HUES6 (cell line): ENCODE measurements at regions not wholly inside any gene's neighbourhood (a gene's known extent, or its start where the extent isn't known, plus 50 kb on each side); places are given as distances from the start of the nearest gene placed in this dataset.
"Not testable (repeated sequence)": the region's sequence is repeated elsewhere in the genome, so short reads cannot be mapped to it uniquely, and the experiment has no call there.

Experiments used
- H3K27ac ChIP-seq: 2 replicates; pipeline ENCODE4 v1.7.0; 2013; ENCODE audit warnings: low read depth, mild to moderate bottlenecking, low read length, inconsistent platforms
- H3K27me3 ChIP-seq: 2 replicates; pipeline ENCODE4 v1.6.1; 2013; ENCODE audit warnings: low read length; ENCODE audit not compliant: control insufficient read depth, insufficient read depth
- H3K36me3 ChIP-seq: 2 replicates; pipeline ENCODE4 v1.6.1; 2013; ENCODE audit warnings: low read length; ENCODE audit not compliant: control insufficient read depth, insufficient read depth
- H3K4me1 ChIP-seq: 2 replicates; pipeline ENCODE4 v1.6.1; 2013; ENCODE audit warnings: low read length; ENCODE audit not compliant: control insufficient read depth, insufficient read depth
- H3K4me3 ChIP-seq: 2 replicates; pipeline ENCODE4 v1.5.1; 2013; ENCODE audit warnings: low read depth, low read length
- H3K9ac ChIP-seq: one replicate; pipeline ENCODE4 v1.6.1; 2013; ENCODE audit warnings: mild to moderate bottlenecking, low read length
- H3K9me3 ChIP-seq: 2 replicates; pipeline ENCODE4 v1.6.1; 2013; ENCODE audit warnings: low read depth, low read length; ENCODE audit not compliant: control insufficient read depth, insufficient read depth

DNA sequence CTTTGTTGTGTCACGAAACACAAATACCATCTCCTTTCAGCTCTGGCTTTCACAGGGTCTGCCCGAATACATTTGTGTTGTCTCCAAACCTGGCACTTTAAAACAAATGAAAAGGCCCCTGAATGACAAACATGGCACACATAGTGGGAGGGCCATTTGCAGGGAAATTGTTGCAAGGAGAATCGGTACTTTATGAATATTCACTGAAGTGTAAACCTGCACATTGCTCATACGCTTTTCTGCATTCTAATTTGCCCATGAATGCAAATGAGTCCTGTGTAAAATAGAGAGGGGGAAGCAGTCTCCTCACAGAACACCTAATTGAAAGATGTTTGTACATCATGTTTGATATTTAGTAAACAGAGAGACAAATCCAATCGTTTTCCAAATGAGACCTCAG is 82.7 kb upstream of the PCDH8 start:
- Histone ChIP-seq H3K27ac (no peak overlapping the region), H3K4me1 (peaks cover 9% of the 10 kb centered on the region; the same call in 1 of the 2 replicates), H3K36me3 (no peaks in the 10 kb centered on the region), H3K9ac (no peak overlapping the region), H3K9me3 (no peaks in the 10 kb centered on the region), H3K27me3 (no peaks in the 10 kb centered on the region), H3K4me3 (no peak overlapping the region)

DNA sequence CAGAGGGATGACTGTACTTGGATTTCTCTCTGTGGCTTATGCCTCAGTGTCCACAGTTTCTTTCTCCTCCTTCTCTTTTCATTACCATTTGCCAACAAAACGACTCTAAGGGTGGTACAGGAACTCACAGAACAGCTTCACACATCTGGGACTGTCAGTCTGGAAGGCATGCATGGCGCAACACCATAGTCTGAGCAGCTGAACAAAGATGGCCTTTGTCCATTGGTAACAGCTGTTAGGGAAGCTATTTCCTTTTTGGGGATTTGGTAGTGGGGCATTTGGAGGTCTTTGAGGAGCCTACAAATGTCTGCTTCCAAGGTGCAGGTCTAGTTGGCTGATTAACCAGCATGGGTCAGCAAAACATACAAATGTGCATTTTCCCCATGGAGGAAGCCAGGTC is 81.4 kb upstream of the PCDH8 start:
- no peak overlapping the region for H3K9ac ChIP-seq
- no peaks in the 10 kb centered on the region for H3K27me3 ChIP-seq
- no peaks in the 10 kb centered on the region for H3K36me3 ChIP-seq
- H3K4me3 ChIP-seq: no peak overlapping the region
- no peak overlapping the region for H3K27ac ChIP-seq
- no peaks in the 10 kb centered on the region for H3K9me3 ChIP-seq
- H3K4me1 ChIP-seq: peaks cover 2% of the 10 kb centered on the region; the same call in 1 of the 2 replicates

DNA sequence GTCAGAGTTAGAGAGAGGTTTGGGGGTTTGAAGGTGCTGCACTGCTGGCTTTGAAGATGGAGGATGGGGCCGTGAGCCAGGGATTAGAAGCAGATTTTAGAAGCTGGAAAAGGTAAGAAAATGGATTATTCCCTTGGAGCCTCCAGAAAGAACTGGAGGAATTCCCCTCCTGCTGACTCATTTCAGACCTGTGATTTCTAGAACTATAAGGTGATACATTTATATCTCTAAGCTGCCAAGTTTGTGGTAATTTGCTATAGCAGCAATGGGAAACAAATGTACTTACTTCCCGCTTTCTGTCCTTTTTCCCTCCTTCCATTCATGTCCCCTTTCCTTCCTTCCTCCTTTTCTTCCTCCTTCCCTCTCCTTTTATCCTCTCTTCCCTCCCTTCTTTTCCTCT is 78.5 kb upstream of the PCDH8 start:
- Histone ChIP-seq H3K27ac (no peak overlapping the region), H3K9ac (no peak overlapping the region), H3K9me3 (no peaks in the 10 kb centered on the region), H3K36me3 (no peaks in the 10 kb centered on the region), H3K4me1 (peaks cover 9% of the 10 kb centered on the region), H3K27me3 (no peaks in the 10 kb centered on the region), H3K4me3 (no peak overlapping the region)

DNA sequence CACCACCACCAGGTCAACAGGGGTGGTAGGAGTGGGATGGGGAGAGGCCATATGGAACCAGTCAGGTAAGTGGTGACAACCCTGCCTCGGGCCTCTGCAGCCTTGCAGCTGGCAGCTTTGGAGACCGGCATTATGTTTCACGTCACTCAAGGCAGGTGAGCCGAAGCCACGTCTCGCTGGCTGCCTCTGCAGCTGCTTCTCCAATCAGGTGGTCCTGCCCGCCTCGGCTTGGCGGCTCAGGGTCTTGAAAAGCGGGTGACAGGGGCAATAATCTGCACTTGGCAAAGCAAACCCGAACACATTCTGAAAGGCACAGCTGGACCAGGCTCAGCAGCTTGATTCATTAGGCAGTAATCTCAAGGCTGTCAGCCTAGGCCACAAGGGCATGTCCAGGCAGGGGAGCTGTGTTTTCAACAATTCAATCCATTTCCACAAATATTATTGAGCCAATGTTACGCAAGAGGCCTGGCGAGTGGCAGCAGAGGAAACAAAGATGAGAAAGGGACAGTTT is 77.4 kb upstream of the PCDH8 start:
- Histone ChIP-seq H3K36me3 (no peaks in the 10 kb centered on the region), H3K9me3 (no peaks in the 10 kb centered on the region), H3K4me1 (peaks cover 9% of the 10 kb centered on the region), H3K9ac (no peak overlapping the region), H3K27me3 (no peaks in the 10 kb centered on the region), H3K4me3 (no peak overlapping the region), H3K27ac (no peak overlapping the region)

DNA sequence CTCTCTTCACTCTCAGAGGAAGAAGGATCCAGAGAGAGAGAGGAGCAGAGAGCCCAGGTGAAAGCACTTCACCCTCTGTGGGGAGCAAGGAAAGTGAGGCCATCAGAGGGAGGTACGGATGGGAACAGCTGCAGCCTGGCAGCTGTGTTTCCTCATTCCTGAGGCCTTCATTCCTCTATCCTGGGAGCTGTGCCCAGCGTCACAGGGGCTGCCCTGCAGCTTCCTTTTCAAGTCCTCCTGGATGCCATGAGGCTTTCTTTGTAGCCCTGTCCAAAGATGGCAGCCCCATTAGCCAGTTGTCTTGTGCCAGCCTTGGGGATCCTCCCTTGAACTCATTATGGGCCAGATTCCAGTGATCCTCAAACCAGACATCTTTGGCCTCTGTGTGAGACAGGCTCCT is 76.8 kb upstream of the PCDH8 start:
- H3K27ac ChIP-seq: no peak overlapping the region
- no peaks in the 10 kb centered on the region for H3K36me3 ChIP-seq
- no peak overlapping the region for H3K9ac ChIP-seq
- no peak overlapping the region for H3K4me3 ChIP-seq
- H3K27me3 ChIP-seq: no peaks in the 10 kb centered on the region
- no peaks in the 10 kb centered on the region for H3K9me3 ChIP-seq
- peaks cover 9% of the 10 kb centered on the region for H3K4me1 ChIP-seq

DNA sequence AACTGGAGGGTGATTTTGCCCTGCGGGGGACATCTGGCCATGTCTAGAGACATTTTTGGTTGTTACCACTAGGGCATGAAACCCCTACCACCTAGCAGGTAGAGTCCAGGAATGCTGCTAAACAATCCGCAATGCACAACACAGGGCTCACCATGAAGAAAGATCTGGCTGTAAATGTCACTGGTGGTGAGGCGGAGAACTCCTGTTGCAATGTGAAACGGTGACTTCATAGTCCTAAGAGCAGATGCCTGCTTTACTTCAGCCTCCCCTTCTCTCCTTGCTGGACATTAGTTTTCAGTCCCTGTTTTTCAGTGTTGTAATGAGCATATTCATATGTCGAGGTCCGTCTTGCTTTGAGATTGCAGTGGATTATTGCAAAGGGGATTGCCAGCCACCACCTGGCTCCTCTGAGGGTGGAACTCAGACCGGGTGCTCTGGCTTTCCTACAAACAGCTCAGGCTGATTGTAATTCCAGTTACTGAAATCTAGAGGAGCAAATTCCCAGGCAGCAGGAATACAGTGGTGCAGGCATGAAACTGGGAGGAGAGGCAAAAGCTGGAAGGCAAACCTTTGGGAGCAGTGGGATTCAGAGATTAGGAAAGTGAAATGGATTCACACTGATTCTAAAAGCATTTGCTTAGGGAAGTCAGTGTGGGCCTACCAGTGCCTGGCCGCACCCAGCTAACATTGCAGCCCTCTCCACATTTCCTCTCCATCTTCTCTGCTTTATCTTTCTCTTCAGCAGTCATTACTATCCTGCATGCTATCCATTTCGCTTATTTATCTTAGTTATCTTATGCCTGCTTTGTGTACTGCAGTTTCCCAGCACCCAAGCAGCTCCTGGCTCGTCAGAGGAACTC is 76.1 kb upstream of the PCDH8 start:
- Histone ChIP-seq H3K4me1 (peaks cover 9% of the 10 kb centered on the region), H3K9ac (no peak overlapping the region), H3K27ac (no peak overlapping the region), H3K36me3 (no peaks in the 10 kb centered on the region), H3K4me3 (no peak overlapping the region), H3K27me3 (no peaks in the 10 kb centered on the region), H3K9me3 (no peaks in the 10 kb centered on the region)

DNA sequence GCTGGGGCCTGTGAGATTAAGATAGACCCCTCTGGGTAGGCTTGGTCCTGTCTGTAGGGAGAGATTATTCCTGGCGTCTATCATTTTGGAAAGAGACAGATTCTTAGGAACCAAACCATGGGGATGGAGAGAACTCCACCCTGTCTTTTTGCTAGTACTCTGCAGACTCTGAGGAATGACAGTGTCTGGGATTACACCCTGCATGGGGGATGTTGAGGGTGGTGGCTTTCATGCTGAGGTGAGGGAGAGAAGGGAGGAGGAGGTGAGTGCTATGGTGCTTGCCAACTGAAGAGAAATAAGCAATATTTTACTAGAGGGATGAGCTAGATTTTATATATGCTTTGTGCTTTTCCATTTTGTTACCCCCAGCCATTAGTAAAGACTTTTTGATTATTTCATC is 74.5 kb upstream of the PCDH8 start:
- H3K27ac ChIP-seq: no peak overlapping the region

DNA sequence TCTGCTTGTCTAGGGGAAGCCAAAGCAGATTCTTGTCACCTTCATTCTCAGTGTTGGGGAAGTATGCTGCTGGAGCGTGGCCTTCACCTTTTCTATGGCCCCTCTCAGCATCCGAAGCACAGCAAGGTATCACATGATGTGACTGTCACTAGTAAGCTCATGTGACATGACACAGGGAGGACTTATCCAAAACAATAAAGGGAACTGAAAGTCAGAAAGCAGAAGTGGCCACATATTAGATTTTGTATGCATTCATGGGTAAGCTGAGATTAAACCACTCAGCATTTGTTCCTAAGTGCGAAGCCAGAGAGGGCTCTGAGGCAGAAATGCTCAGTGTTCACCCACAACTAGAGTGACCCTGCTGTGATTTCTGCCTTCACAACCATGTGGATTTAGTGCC is 72.8 kb upstream of the PCDH8 start:
- H3K36me3 ChIP-seq: no peaks in the 10 kb centered on the region
- no peak overlapping the region for H3K9ac ChIP-seq
- H3K27me3 ChIP-seq: no peaks in the 10 kb centered on the region
- H3K4me1 ChIP-seq: peaks cover 9% of the 10 kb centered on the region
- H3K4me3 ChIP-seq: no peak overlapping the region
- H3K9me3 ChIP-seq: peaks cover 7% of the 10 kb centered on the region; the same call in 1 of the 2 replicates
- no peak overlapping the region for H3K27ac ChIP-seq

More for the DNA sequence above, 74.5 kb upstream of the PCDH8 start:
- H3K27me3 ChIP-seq: no peaks in the 10 kb centered on the region
- peaks cover 9% of the 10 kb centered on the region for H3K4me1 ChIP-seq
- no peaks in the 10 kb centered on the region for H3K36me3 ChIP-seq
- H3K4me3 ChIP-seq: no peak overlapping the region
- no peaks in the 10 kb centered on the region for H3K9me3 ChIP-seq
- no peak overlapping the region for H3K9ac ChIP-seq

DNA sequence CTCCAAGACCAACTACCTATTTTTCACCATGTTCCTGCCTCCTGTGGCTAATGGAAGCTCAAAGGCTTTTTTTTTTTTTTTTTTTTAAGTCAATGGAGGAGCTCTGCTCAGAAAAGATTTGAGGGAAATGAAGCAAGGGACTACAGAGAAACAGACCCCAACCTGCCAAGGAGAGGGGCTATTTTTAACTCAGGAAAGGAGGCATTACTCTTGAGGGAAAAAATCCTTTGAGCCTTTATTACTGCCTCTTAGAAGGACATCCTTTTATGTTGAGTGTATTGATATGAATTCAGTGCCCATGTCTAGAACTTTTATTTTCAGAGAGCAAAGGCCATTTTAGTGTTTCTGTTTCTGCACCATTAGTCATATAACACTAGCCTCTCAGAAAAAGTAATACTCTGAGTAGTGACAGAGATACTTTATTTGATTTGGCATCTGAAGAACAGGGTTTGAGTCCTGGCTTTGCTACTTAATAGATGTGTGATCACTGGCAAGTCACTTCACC is 68.1 kb upstream of the PCDH8 start:
- no peaks in the 10 kb centered on the region for H3K36me3 ChIP-seq

DNA sequence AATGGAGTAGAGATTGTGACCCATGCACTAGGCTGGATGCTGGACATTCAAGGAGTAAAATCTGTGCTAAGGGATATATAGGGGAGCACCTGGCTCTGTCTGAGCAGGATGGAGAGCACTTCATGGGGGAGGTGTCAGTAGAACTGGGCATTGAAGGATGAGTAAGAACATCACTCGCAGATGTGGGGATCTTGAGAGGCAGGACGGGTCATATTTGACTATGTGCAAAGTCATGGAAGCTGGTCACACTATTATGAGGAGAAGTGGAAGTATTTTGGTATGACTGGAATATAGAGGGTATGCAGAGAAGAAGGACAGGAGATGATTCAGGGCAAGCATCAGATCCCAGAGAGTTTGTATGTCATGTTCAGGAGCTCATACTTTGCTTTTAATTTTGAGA is 62.9 kb upstream of the PCDH8 start:
- Histone ChIP-seq H3K4me3 (no peak overlapping the region), H3K9me3 (no peaks in the 10 kb centered on the region), H3K36me3 (no peaks in the 10 kb centered on the region), H3K9ac (no peak overlapping the region), H3K27me3 (no peaks in the 10 kb centered on the region), H3K4me1 (peaks cover 5% of the 10 kb centered on the region; the same call in 1 of the 2 replicates), H3K27ac (no peak overlapping the region)

More for the DNA sequence above, 68.1 kb upstream of the PCDH8 start:
- peaks cover 7% of the 10 kb centered on the region; the same call in 1 of the 2 replicates for H3K9me3 ChIP-seq
- no peaks in the 10 kb centered on the region for H3K27me3 ChIP-seq
- H3K4me1 ChIP-seq: no peaks in the 10 kb centered on the region
- no peak overlapping the region for H3K4me3 ChIP-seq
- H3K27ac ChIP-seq: no peak overlapping the region
- H3K9ac ChIP-seq: no peak overlapping the region

DNA sequence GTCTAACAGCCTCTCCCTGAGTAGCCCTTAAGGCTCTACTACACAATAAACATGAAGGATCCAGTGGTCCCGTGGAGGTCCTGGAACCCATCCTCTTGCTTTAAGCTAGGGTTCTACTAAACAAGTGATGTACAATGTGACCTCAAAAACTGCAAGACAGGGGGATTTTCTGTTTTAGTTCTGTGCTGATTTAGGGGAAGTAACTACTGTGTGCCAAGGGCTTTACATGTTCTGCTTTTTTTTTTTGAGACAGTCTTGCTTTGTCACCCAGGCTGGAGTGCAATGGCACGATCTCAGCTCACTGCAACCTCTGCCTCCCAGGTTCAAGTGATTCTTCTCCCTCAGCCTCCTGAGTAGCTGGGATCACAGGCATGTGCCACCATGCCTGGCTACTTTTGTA is 61.9 kb upstream of the PCDH8 start:
- H3K27ac ChIP-seq, H3K36me3 ChIP-seq, H3K27me3 ChIP-seq, H3K9me3 ChIP-seq, H3K4me3 ChIP-seq, H3K9ac ChIP-seq: not testable (repeated sequence)
- H3K4me1 ChIP-seq: peaks cover 15% of the 10 kb centered on the region
